CD14-positive monocyte (primary cell): ENCODE measurements at regions not wholly inside any gene's neighbourhood (a gene's known extent, or its start where the extent isn't known, plus 50 kb on each side); places are given as distances from the start of the nearest gene placed in this dataset.

ENCODE experiments used
- DNase-seq, 3 donors: peaks; one replicate each; pipeline ENCODE4 v3.0.0-alpha.2; 2011 to 2022
- H2AFZ ChIP-seq: 2 replicates; pipeline ENCODE4 v1.6.0; 2012; ENCODE audit warnings: mild to moderate bottlenecking, low read depth, low read length, inconsistent platforms; ENCODE audit not compliant: insufficient read depth, poor library complexity, severe bottlenecking
- H3K27ac ChIP-seq, 2 donors: 1 replicate in 1 of 2; 2 replicates in 1 of 2; pipeline ENCODE4 v1.5.1; 2012 to 2013; ENCODE audit warnings: low read length in 2 of 2, control low read depth in 1 of 2, inconsistent platforms in 1 of 2, low read depth in 1 of 2, mild to moderate bottlenecking in 1 of 2
- H3K27me3 ChIP-seq, 2 donors: one replicate each; pipeline versions ENCODE4 v1.6.0 to v1.6.1; 2011 to 2013; ENCODE audit warnings: low read length in 2 of 2; ENCODE audit not compliant: control insufficient read depth in 2 of 2, insufficient read depth in 2 of 2
- H3K36me3 ChIP-seq, 2 donors: replicated peaks in 1 of 2; 1 replicate in 1 of 2; 2 replicates in 1 of 2; pipeline versions ENCODE4 v1.5.1 to v1.6.1; 2012 to 2013; ENCODE audit warnings: low read length in 2 of 2, control low read depth in 1 of 2, inconsistent platforms in 1 of 2, mild to moderate bottlenecking in 1 of 2; ENCODE audit not compliant: insufficient read depth in 2 of 2, control insufficient read depth in 1 of 2
- H3K4me1 ChIP-seq, 2 donors: 1 replicate in 1 of 2; 2 replicates in 1 of 2; pipeline versions ENCODE4 v1.5.1 to v1.6.1; 2012 to 2013; ENCODE audit warnings: low read length in 2 of 2, control low read depth in 1 of 2, inconsistent platforms in 1 of 2, mild to moderate bottlenecking in 1 of 2, moderate library complexity in 1 of 2; ENCODE audit not compliant: insufficient read depth in 2 of 2, control insufficient read depth in 1 of 2
- H3K4me2 ChIP-seq: replicated peaks from 2 replicates; pipeline ENCODE3; 2012; ENCODE audit warnings: low read length, moderate library complexity, mild to moderate bottlenecking; ENCODE audit not compliant: poor library complexity, severe bottlenecking; ENCODE audit errors: extremely low read depth
- H3K4me3 ChIP-seq, 3 experiments: fragments of 200-600 bp in 1 of 3; sonication (generic) in 1 of 3; replicated peaks in 1 of 3; 1 replicate in 2 of 3; 2 replicates in 1 of 3; pipeline ENCODE4 v1.5.1; 2011 to 2013; ENCODE audit warnings: low read length in 3 of 3, mild to moderate bottlenecking in 3 of 3, control low read depth in 2 of 3, low read depth in 2 of 3, inconsistent platforms in 1 of 3, moderate library complexity in 1 of 3
- H3K79me2 ChIP-seq: 2 replicates; pipeline ENCODE4 v1.6.0; 2012; ENCODE audit warnings: mild to moderate bottlenecking, control low read depth, inconsistent platforms, low read length, moderate library complexity; ENCODE audit not compliant: insufficient read depth
- H3K9ac ChIP-seq: 2 replicates; pipeline ENCODE4 v1.6.0; 2017; ENCODE audit warnings: low read length, mild to moderate bottlenecking; ENCODE audit not compliant: insufficient read depth, poor library complexity, severe bottlenecking
- H3K9me3 ChIP-seq, 2 donors: replicated peaks in 1 of 2; 1 replicate in 1 of 2; 2 replicates in 1 of 2; pipeline versions ENCODE4 v1.5.1 to v1.6.1; 2012 to 2013; ENCODE audit warnings: low read length in 2 of 2, control low read depth in 1 of 2; ENCODE audit not compliant: control insufficient read depth in 1 of 2, insufficient read depth in 1 of 2
- H4K20me1 ChIP-seq: 2 replicates; pipeline ENCODE4 v1.6.0; 2012; ENCODE audit warnings: mild to moderate bottlenecking, low read length, control low read depth, moderate library complexity; ENCODE audit not compliant: insufficient read depth
- H3K27ac Mint-ChIP-seq, 7 donors: one replicate each; pipeline ENCODE4 v1.8.0; 2020; ENCODE audit warnings: mild to moderate bottlenecking in 7 of 7, mixed read lengths in 7 of 7, moderate library complexity in 6 of 7, inconsistent platforms in 2 of 7
- H3K27me3 Mint-ChIP-seq, 3 donors: one replicate each; pipeline ENCODE4 v1.8.0; 2021 to 2022; ENCODE audit warnings: low read depth in 3 of 3, mild to moderate bottlenecking in 3 of 3, mixed read lengths in 3 of 3, moderate library complexity in 3 of 3, inconsistent platforms in 1 of 3
- H3K36me3 Mint-ChIP-seq, 2 donors: one replicate each; pipeline ENCODE4 v1.8.0; 2020; ENCODE audit warnings: mixed read lengths in 2 of 2, inconsistent platforms in 1 of 2, mild to moderate bottlenecking in 1 of 2
- H3K4me1 Mint-ChIP-seq: one replicate; pipeline ENCODE4 v1.8.0; 2020; ENCODE audit warnings: mild to moderate bottlenecking, mixed read lengths
- H3K4me3 Mint-ChIP-seq, 2 donors: one replicate each; pipeline ENCODE4 v1.8.0; 2020; ENCODE audit warnings: mild to moderate bottlenecking in 2 of 2, mixed read lengths in 2 of 2, moderate library complexity in 1 of 2
- H3K9me3 Mint-ChIP-seq, 7 donors: one replicate each; pipeline ENCODE4 v1.8.0; 2020 to 2022; ENCODE audit warnings: mixed read lengths in 7 of 7, mild to moderate bottlenecking in 6 of 7, moderate library complexity in 6 of 7, inconsistent platforms in 2 of 7
- CTCF ChIP-seq: fragments of 200-600 bp; IDR thresholded peaks from one replicate; pipeline ENCODE4 v1.8.0; 2022; ENCODE audit warnings: antibody characterized with exemption, mild to moderate bottlenecking
- WGBS: methylation state at CpG from one replicate; pipeline ENCODE4 v1.1.5; 2013; ENCODE audit warnings: missing lambda C conversion rate; ENCODE audit not compliant: insufficient coverage; 5-methylcytosine and 5-hydroxymethylcytosine counted together
- intact Hi-C, 2 donors: fragments of 100-400 bp; cut with micrococcal nuclease; formaldehyde crosslinking; loops; one replicate each; pipeline versions ENCODE4 v1.15.0 to v1.15.1; 2023

- 100% methylated on average over 3 of the region's 4 CpGs for WGBS
- DNase-seq: no peak
- intact Hi-C loops: loop anchor here in 1 of 2 donors (10.0 kb wide), 2 partner anchors 100 to 160 kb away; no protein-coding TSS in a partner anchor
- no peaks in the 10 kb centered on the region for H3K79me2 ChIP-seq
- H3K4me3 ChIP-seq: no peak overlapping the region
- no peaks in the 10 kb centered on the region for H3K36me3 Mint-ChIP-seq
- no peak overlapping the region for H3K27ac ChIP-seq
- no peaks in the 10 kb centered on the region for H4K20me1 ChIP-seq
- H3K9ac ChIP-seq: no peak overlapping the region
- no peak overlapping the region for H3K4me2 ChIP-seq
- H3K9me3 Mint-ChIP-seq: peaks cover 0 to 6% (median 0%) of the 10 kb centered on the region in 7 donors
- H3K4me1 ChIP-seq: peaks cover 21 to 34% of the 10 kb centered on the region in 2 donors
- H3K27me3 Mint-ChIP-seq: peaks cover 0 to 2% (median 0%) of the 10 kb centered on the region in 3 donors
- peaks cover 27% of the 10 kb centered on the region for H3K4me1 Mint-ChIP-seq
- peak overlapping the region in 1 of 2 donors; percentile 86 for H3K4me3 Mint-ChIP-seq
- no peaks in the 10 kb centered on the region for H3K9me3 ChIP-seq
- no peak for TF ChIP-seq CTCF
- H3K27me3 ChIP-seq: no peaks in the 10 kb centered on the region
- peak overlapping the region in 1 of 7 donors; percentile 35 for H3K27ac Mint-ChIP-seq
- no peak overlapping the region for H2AFZ ChIP-seq
- no peaks in the 10 kb centered on the region for H3K36me3 ChIP-seq
Observed at GRCh38 chr10:31604646-31605170, 285.7 kb downstream of the ZEB1 start.

GRCh38 chr10:31604096-31604495 lies 285.1 kb downstream of the ZEB1 start:
- Histone ChIP-seq H2AFZ (peak overlapping the region; percentile 89), H3K36me3 (no peaks in the 10 kb centered on the region), H3K4me3 (peak overlapping the region in 2 of 3 experiments; percentile 61 to 85), H3K79me2 (no peaks in the 10 kb centered on the region), H3K4me2 (peak overlapping the region; percentile 88), H4K20me1 (no peaks in the 10 kb centered on the region), H3K9ac (peak overlapping the region; percentile 66), H3K9me3 (no peaks in the 10 kb centered on the region), H3K27ac (no peak overlapping the region), H3K27me3 (no peaks in the 10 kb centered on the region), H3K4me1 (peaks cover 21 to 35% of the 10 kb centered on the region in 2 donors)
- no peak for TF ChIP-seq CTCF
- peaks cover 29% of the 10 kb centered on the region for H3K4me1 Mint-ChIP-seq
- H3K27me3 Mint-ChIP-seq: peaks cover 0 to 2% (median 0%) of the 10 kb centered on the region in 3 donors
- WGBS: 84% methylated on average over 8 of the region's 12 CpGs
- H3K4me3 Mint-ChIP-seq: peak overlapping the region; percentile 86 to 92
- DNase-seq: no peak
- no peaks in the 10 kb centered on the region for H3K36me3 Mint-ChIP-seq
- intact Hi-C loops: loop anchor here in 1 of 2 donors (10.0 kb wide), 2 partner anchors 101 to 161 kb away; no protein-coding TSS in a partner anchor
- peaks cover 0 to 6% (median 1%) of the 10 kb centered on the region in 7 donors for H3K9me3 Mint-ChIP-seq
- H3K27ac Mint-ChIP-seq: peak overlapping the region in 5 of 7 donors; percentile 14 to 89 (median 76)
